ENCODE measurements at regions not wholly inside any gene's neighbourhood (a gene's known extent, or its start where the extent isn't known, plus 50 kb on each side); places are given as distances from the start of the nearest gene placed in this dataset.

GRCh38 chr4:128470492-128471053 is 183.0 kb upstream of the PGRMC2 start:
- TF ChIP-seq CTCF (IDR thresholded peaks at IDR 0.05; ENCODE audit: poor library complexity): no peak
- TF ChIP-seq EZH2phosphoT487 (IDR thresholded peaks at IDR 0.05; ENCODE audit: low read depth, severe bottlenecking, unreplicated experiment): no peak
- no peak for TF ChIP-seq EZH2 (IDR thresholded peaks at IDR 0.05; ENCODE audit: borderline replicate concordance)

Measured in hepatocyte (in vitro differentiated cells).